Sigmoid colon (tissue), 4 donors: ENCODE measurements at regions not wholly inside any gene's neighbourhood (a gene's known extent, or its start where the extent isn't known, plus 50 kb on each side); places are given as distances from the start of the nearest gene placed in this dataset.

ENCODE experiments used
- CTCF ChIP-seq, 4 experiments: fragments of 450-650 bp in 3 of 4; fragments of 200-600 bp in 1 of 4; IDR thresholded peaks; one replicate each; pipeline ENCODE4 v1.5.1; 2016 to 2019; ENCODE audit warnings: antibody characterized with exemption in 4 of 4, mild to moderate bottlenecking in 3 of 4, moderate library complexity in 2 of 4
- EP300 ChIP-seq, 4 donors: sonication (generic); formaldehyde crosslinking; IDR thresholded peaks; one replicate each; pipeline ENCODE4 v1.6.1; 2017; ENCODE audit warnings: antibody characterized with exemption in 4 of 4
- POLR2A ChIP-seq, 2 donors: fragments of 450-650 bp; IDR thresholded peaks; one replicate each; pipeline ENCODE4 v1.6.1; 2016; ENCODE audit warnings: antibody characterized with exemption in 2 of 2, mild to moderate bottlenecking in 2 of 2, moderate library complexity in 2 of 2
- POLR2AphosphoS5 ChIP-seq, 4 donors: sonication (generic); formaldehyde crosslinking; IDR thresholded peaks; one replicate each; pipeline ENCODE4 v1.6.1; 2017; ENCODE audit warnings: antibody characterized with exemption in 4 of 4

- TF ChIP-seq CTCF (IDR thresholded peaks at IDR 0.05): no peak
- TF ChIP-seq EP300 (IDR thresholded peaks at IDR 0.05): no peak
- TF ChIP-seq POLR2A (IDR thresholded peaks at IDR 0.05): no peak
- TF ChIP-seq POLR2AphosphoS5 (IDR thresholded peaks at IDR 0.05): no peak
These were observed 290.5 kb upstream of the EYS start for GRCh38 chr6:65997539-65997938.
